Activated T-helper 1 cell treated with anti-CD3 and anti-CD28 coated beads, Interleukin-2, amount 50 U/mL, for 16 hours (primary cell): ENCODE measurements at regions not wholly inside any gene's neighbourhood (a gene's known extent, or its start where the extent isn't known, plus 50 kb on each side); places are given as distances from the start of the nearest gene placed in this dataset.

Experiments used
- DNase-seq, 2 donors: peaks; one replicate each; pipeline ENCODE4 v3.0.0-alpha.2; 2020; ENCODE audit warnings: low read depth in 1 of 2, low spot score in 1 of 2

- DNase-seq = no peak
Observed at GRCh38 chr1:228917755-228918154, 182.5 kb downstream of the RHOU start.

GRCh38 chr1:228918335-228918734 lies 183.1 kb downstream of the RHOU start:
- DNase-seq = no peak

- no peak for DNase-seq
Observed at GRCh38 chr1:228919914-228920313, 184.6 kb downstream of the RHOU start.

GRCh38 chr1:228920831-228921230 lies 185.6 kb downstream of the RHOU start:
- no peak for DNase-seq

GRCh38 chr1:228921481-228921880 lies 186.2 kb downstream of the RHOU start:
- no peak for DNase-seq

- DNase-seq = no peak
Observed at GRCh38 chr1:228922722-228923376, 187.6 kb downstream of the RHOU start.

- DNase-seq = no peak
Observed at GRCh38 chr1:228923973-228924686, 188.9 kb downstream of the RHOU start.

- no peak for DNase-seq
Observed at GRCh38 chr1:228925691-228926090, 190.4 kb downstream of the RHOU start.

- DNase-seq = no peak
Observed at GRCh38 chr1:228927421-228927820, 192.1 kb downstream of the RHOU start.

- DNase-seq = no peak
Observed at GRCh38 chr1:228927946-228928898, 192.9 kb downstream of the RHOU start.

- DNase-seq = no peak
Observed at GRCh38 chr1:228929476-228930027, 194.3 kb downstream of the RHOU start.

- DNase-seq = no peak
Observed at GRCh38 chr1:228930479-228930957, 195.2 kb downstream of the RHOU start.

GRCh38 chr1:228933753-228934152 lies 198.5 kb downstream of the RHOU start:
- DNase-seq = no peak

GRCh38 chr1:228935198-228935663 lies 200.0 kb downstream of the RHOU start:
- no peak for DNase-seq

- DNase-seq = no peak
Observed at GRCh38 chr1:228935855-228936727, 200.8 kb downstream of the RHOU start.

- no peak for DNase-seq
Observed at GRCh38 chr1:228936881-228937280, 201.6 kb downstream of the RHOU start.

GRCh38 chr1:228937351-228937750 lies 202.1 kb downstream of the RHOU start:
- DNase-seq = no peak

GRCh38 chr1:228937851-228938536 lies 202.7 kb downstream of the RHOU start:
- DNase-seq = no peak

- DNase-seq = no peak
Observed at GRCh38 chr1:228938537-228938901, 203.2 kb downstream of the RHOU start.
